GM12872 (cell line): ENCODE measurements at regions not wholly inside any gene's neighbourhood (a gene's known extent, or its start where the extent isn't known, plus 50 kb on each side); places are given as distances from the start of the nearest gene placed in this dataset.

Experiments used
- TF ChIP-seq, protein P1 (sequence below): IDR thresholded peaks from 3 replicates; pipeline ENCODE4 v1.5.1; 2011; ENCODE audit warnings: low read depth, mild to moderate bottlenecking, low read length, moderate library complexity; ENCODE audit not compliant: insufficient read depth

- TF ChIP-seq, protein P1, sequence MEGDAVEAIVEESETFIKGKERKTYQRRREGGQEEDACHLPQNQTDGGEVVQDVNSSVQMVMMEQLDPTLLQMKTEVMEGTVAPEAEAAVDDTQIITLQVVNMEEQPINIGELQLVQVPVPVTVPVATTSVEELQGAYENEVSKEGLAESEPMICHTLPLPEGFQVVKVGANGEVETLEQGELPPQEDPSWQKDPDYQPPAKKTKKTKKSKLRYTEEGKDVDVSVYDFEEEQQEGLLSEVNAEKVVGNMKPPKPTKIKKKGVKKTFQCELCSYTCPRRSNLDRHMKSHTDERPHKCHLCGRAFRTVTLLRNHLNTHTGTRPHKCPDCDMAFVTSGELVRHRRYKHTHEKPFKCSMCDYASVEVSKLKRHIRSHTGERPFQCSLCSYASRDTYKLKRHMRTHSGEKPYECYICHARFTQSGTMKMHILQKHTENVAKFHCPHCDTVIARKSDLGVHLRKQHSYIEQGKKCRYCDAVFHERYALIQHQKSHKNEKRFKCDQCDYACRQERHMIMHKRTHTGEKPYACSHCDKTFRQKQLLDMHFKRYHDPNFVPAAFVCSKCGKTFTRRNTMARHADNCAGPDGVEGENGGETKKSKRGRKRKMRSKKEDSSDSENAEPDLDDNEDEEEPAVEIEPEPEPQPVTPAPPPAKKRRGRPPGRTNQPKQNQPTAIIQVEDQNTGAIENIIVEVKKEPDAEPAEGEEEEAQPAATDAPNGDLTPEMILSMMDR, result no peak
Observed at GRCh38 chr1:97983126-97983525, 62.3 kb upstream of the DPYD start.

- TF ChIP-seq, protein P1, result no peak
Observed at GRCh38 chr1:97980530-97980929, 59.7 kb upstream of the DPYD start.

- TF ChIP-seq, protein P1, result no peak
Observed at GRCh38 chr1:97976801-97977200, 56.0 kb upstream of the DPYD start.
